ENCODE measurements at regions not wholly inside any gene's neighbourhood (a gene's known extent, or its start where the extent isn't known, plus 50 kb on each side); places are given as distances from the start of the nearest gene placed in this dataset.

DNA sequence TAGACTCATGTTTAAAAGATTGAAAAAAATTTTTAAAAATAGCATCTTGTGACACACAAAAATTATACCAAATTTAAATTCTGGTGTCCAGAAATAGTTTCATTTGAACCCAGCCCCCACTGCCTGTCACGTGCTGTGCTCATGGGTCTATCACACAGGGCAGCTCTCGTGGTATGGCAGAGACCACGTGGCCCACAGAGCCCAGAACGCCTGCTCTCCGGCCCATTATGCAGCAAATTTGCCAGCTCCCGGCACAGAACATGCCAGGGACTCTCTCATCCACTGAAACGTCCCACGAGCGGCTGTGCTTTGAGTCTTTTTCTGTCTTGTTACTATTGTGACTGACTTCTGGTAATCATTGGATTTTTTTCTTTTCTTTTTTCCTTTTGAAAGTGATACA is 224.3 kb downstream of the TTLL2 start:
- TF ChIP-seq, protein P1, sequence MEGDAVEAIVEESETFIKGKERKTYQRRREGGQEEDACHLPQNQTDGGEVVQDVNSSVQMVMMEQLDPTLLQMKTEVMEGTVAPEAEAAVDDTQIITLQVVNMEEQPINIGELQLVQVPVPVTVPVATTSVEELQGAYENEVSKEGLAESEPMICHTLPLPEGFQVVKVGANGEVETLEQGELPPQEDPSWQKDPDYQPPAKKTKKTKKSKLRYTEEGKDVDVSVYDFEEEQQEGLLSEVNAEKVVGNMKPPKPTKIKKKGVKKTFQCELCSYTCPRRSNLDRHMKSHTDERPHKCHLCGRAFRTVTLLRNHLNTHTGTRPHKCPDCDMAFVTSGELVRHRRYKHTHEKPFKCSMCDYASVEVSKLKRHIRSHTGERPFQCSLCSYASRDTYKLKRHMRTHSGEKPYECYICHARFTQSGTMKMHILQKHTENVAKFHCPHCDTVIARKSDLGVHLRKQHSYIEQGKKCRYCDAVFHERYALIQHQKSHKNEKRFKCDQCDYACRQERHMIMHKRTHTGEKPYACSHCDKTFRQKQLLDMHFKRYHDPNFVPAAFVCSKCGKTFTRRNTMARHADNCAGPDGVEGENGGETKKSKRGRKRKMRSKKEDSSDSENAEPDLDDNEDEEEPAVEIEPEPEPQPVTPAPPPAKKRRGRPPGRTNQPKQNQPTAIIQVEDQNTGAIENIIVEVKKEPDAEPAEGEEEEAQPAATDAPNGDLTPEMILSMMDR (IDR thresholded peaks at IDR 0.05), result no peak
- TF ChIP-seq POLR2A (IDR thresholded peaks at IDR 0.05), result no peak
